GM18907 (cell line): ENCODE measurements at regions not wholly inside any gene's neighbourhood (a gene's known extent, or its start where the extent isn't known, plus 50 kb on each side); places are given as distances from the start of the nearest gene placed in this dataset.

Experiments
- ATAC-seq: cut with Tn5 transposase; IDR thresholded peaks from one replicate; pipeline ENCODE4 v1.9.1; 2021; ENCODE audit warnings: mild to moderate bottlenecking, moderate library complexity; ENCODE audit not compliant: unreplicated experiment

GRCh38 chr20:4371623-4372251 lies 122.7 kb upstream of the ADRA1D start:
- no peak for ATAC-seq

GRCh38 chr20:4370851-4371250 lies 121.8 kb upstream of the ADRA1D start:
- no peak for ATAC-seq

GRCh38 chr20:4369798-4370124 lies 120.7 kb upstream of the ADRA1D start:
- ATAC-seq, result no peak

GRCh38 chr20:4369119-4369797 lies 120.2 kb upstream of the ADRA1D start:
- no peak for ATAC-seq

GRCh38 chr20:4366076-4366475 lies 117.0 kb upstream of the ADRA1D start:
- ATAC-seq, result no peak

- ATAC-seq, result no peak
Measured at GRCh38 chr20:4358552-4358951, 109.5 kb upstream of the ADRA1D start.

GRCh38 chr20:4352348-4352747 lies 103.3 kb upstream of the ADRA1D start:
- no peak for ATAC-seq

GRCh38 chr20:4350096-4350495 lies 101.0 kb upstream of the ADRA1D start:
- ATAC-seq, result no peak

- ATAC-seq, result no peak
Measured at GRCh38 chr20:4344670-4345069, 95.6 kb upstream of the ADRA1D start.

GRCh38 chr20:4342609-4343008 lies 93.5 kb upstream of the ADRA1D start:
- ATAC-seq, result no peak

- no peak for ATAC-seq
Measured at GRCh38 chr20:4341804-4342485, 92.9 kb upstream of the ADRA1D start.

- ATAC-seq, result no peak
Measured at GRCh38 chr20:4335722-4336121, 86.6 kb upstream of the ADRA1D start.

GRCh38 chr20:4332121-4332860 lies 83.2 kb upstream of the ADRA1D start:
- ATAC-seq, result no peak

GRCh38 chr20:4330011-4330410 lies 80.9 kb upstream of the ADRA1D start:
- ATAC-seq, result no peak

- ATAC-seq, result no peak
Measured at GRCh38 chr20:4329232-4329631, 80.1 kb upstream of the ADRA1D start.

GRCh38 chr20:4328541-4328940 lies 79.5 kb upstream of the ADRA1D start:
- no peak for ATAC-seq

GRCh38 chr20:4327956-4328355 lies 78.9 kb upstream of the ADRA1D start:
- no peak for ATAC-seq

- no peak for ATAC-seq
Measured at GRCh38 chr20:4326195-4327065, 77.3 kb upstream of the ADRA1D start.

GRCh38 chr20:4325548-4326187 lies 76.6 kb upstream of the ADRA1D start:
- no peak for ATAC-seq

- no peak for ATAC-seq
Measured at GRCh38 chr20:4324611-4325243, 75.6 kb upstream of the ADRA1D start.
